Body of pancreas (tissue), 4 donors: ENCODE measurements at regions not wholly inside any gene's neighbourhood (a gene's known extent, or its start where the extent isn't known, plus 50 kb on each side); places are given as distances from the start of the nearest gene placed in this dataset.

Experiments
- ATAC-seq: fragments of 150-250 bp; one replicate; pipeline ENCODE4 v1.9.1; 2016
- DNase-seq, 4 donors: peaks; one replicate each; pipeline ENCODE4 v3.0.0-alpha.2; 2019
- H3K27ac ChIP-seq, 4 donors: fragments of 200-600 bp; sonication (generic); 1 replicate in 3 of 4; 2 replicates in 1 of 4; pipeline versions ENCODE4 v1.5.1 to v1.6.1; 2016 to 2019; ENCODE audit warnings: mild to moderate bottlenecking in 1 of 4, mixed read lengths in 1 of 4, moderate library complexity in 1 of 4
- H3K27me3 ChIP-seq, 2 donors: fragments of 200-600 bp; sonication (generic); one replicate each; pipeline ENCODE4 v1.6.0; 2016; ENCODE audit warnings: mild to moderate bottlenecking in 1 of 2
- H3K36me3 ChIP-seq, 2 donors: fragments of 200-600 bp; sonication (generic); replicated peaks in 1 of 2; 2 replicates each; pipeline ENCODE4 v1.5.1; 2016; ENCODE audit warnings: low read depth in 2 of 2; ENCODE audit not compliant: insufficient read depth in 1 of 2
- H3K4me1 ChIP-seq: fragments of 200-600 bp; sonication (generic); one replicate; pipeline ENCODE4 v1.6.0; 2016
- H3K4me3 ChIP-seq, 2 donors: fragments of 200-600 bp; sonication (generic); 1 replicate in 1 of 2; 2 replicates in 1 of 2; pipeline ENCODE4 v1.5.1; 2016 to 2019
- H3K9me3 ChIP-seq, 3 donors: fragments of 200-600 bp; sonication (generic); 1 replicate in 2 of 3; 2 replicates in 1 of 3; pipeline ENCODE4 v1.5.1; 2016
- POLR2A ChIP-seq, 3 donors: fragments of 450-650 bp; IDR thresholded peaks; one replicate each; pipeline ENCODE4 v1.6.1; 2016; ENCODE audit warnings: antibody characterized with exemption in 3 of 3, mild to moderate bottlenecking in 2 of 3
- WGBS, 2 donors: methylation state at CpG; one replicate each; pipeline ENCODE4 v1.1.5; 2017; 5-methylcytosine and 5-hydroxymethylcytosine counted together
- intact Hi-C: fragments of 100-400 bp; cut with DNase I; formaldehyde crosslinking; loops from one replicate; pipeline ENCODE4 v1.15.1; 2023
- TF ChIP-seq, protein P1 (sequence below), 7 experiments: fragments of 450-650 bp in 4 of 7; fragments of 200-600 bp in 3 of 7; sonication (generic) in 3 of 7; IDR thresholded peaks; one replicate each; pipeline ENCODE4 v1.5.1; 2016 to 2019; ENCODE audit warnings: antibody characterized with exemption in 7 of 7

DNA sequence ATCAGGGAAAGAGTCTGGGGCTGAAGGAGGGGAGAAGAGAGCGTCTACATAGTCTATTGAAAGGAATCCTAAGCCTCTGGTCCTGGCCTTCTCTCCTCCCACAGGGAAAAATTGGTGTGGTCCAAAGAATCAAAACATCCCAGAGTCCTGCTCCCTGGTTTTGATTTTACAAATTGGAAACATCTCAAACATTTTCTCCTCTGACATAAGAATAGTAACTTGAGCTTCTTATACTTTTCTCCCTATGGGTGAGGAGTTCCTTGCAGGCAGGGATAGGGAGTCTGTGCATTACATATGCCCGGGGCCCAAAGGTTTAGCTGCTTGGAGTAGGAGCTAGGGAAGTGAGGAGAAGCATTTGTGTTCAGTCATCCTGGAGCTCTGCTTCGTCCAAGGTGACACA lies 120.0 kb upstream of the GGTLC1 start:
- 58 to 68% methylated on average over 3 of the region's 3 CpGs for WGBS, 2 donors
- H3K27me3 ChIP-seq, result no peaks in the 10 kb centered on the region
- TF ChIP-seq POLR2A (IDR thresholded peaks at IDR 0.05), result no peak
- TF ChIP-seq, protein P1, sequence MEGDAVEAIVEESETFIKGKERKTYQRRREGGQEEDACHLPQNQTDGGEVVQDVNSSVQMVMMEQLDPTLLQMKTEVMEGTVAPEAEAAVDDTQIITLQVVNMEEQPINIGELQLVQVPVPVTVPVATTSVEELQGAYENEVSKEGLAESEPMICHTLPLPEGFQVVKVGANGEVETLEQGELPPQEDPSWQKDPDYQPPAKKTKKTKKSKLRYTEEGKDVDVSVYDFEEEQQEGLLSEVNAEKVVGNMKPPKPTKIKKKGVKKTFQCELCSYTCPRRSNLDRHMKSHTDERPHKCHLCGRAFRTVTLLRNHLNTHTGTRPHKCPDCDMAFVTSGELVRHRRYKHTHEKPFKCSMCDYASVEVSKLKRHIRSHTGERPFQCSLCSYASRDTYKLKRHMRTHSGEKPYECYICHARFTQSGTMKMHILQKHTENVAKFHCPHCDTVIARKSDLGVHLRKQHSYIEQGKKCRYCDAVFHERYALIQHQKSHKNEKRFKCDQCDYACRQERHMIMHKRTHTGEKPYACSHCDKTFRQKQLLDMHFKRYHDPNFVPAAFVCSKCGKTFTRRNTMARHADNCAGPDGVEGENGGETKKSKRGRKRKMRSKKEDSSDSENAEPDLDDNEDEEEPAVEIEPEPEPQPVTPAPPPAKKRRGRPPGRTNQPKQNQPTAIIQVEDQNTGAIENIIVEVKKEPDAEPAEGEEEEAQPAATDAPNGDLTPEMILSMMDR (IDR thresholded peaks at IDR 0.05), result no peak
- intact Hi-C loops, result no loop called here
- no peaks in the 10 kb centered on the region for H3K9me3 ChIP-seq
- ATAC-seq (no peak), DNase-seq (no peak)
- no peaks in the 10 kb centered on the region for H3K36me3 ChIP-seq
- H3K4me1 ChIP-seq, result no peaks in the 10 kb centered on the region
- no peak overlapping the region for H3K4me3 ChIP-seq
- no peak overlapping the region for H3K27ac ChIP-seq

DNA sequence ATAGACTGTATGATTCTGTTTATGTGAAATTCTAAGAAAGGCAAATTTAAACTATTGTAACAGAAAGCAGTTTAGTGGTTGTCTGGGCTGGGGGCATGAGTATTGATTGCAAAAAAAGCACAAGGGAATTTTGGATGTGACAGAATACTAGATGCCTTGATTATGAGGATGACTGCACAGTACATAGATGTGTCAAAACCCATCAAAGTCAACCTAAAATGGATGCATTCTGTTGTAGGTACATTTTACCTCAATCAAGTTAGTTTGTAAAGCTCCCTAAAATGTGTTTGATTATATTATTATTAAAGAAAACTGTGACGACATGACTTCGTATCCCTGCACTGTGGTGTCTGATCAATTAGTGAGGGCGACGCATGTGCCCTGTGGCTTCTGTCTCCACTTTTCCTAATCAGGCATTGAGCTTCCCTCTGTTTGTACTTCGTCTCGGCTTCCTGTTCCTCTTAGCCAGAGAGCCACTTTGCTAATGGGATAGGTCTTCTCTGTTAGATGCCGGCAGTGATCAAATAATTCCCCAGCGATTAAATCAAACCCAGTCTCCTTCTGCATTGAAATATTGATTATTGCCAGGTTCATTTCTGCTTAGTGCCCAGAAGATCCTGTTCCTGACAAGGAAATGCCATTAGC lies 118.3 kb upstream of the GGTLC1 start:
- TF ChIP-seq, protein P1 (IDR thresholded peaks at IDR 0.05), result no peak
- WGBS, 2 donors, result 35 to 38% methylated on average over 8 of the region's 8 CpGs

DNA sequence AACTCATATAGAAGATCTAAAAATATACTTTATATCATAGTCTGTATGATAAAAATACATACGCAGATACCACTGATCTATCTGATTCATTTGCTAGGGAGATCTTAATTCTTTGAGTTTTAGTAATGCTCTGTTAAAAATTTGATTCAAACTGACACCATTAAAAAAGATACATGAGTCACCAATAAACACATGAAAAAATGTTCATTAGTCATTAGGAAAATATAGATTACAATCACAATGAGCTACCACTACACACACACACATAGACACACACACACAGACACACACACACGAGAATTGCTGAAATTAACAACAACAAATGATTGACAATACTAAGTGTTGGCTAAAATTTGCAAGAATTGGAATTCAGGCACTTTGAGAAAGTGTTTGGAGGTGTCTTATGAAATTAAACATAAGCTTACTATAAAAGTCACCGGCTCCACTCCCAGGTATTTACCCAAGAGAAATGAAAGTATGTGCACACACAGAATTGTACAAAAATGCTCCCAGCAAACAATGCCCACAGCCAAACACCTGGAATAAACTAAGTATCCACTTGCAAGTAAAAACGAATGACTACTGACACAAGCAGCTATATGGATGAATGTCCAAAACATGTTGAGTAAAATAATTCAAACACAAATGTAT lies 117.7 kb upstream of the GGTLC1 start:
- Histone ChIP-seq H3K4me3 (no peak overlapping the region), H3K27ac (no peak overlapping the region), H3K9me3 (no peaks in the 10 kb centered on the region), H3K27me3 (no peaks in the 10 kb centered on the region), H3K4me1 (no peaks in the 10 kb centered on the region), H3K36me3 (no peaks in the 10 kb centered on the region)
- intact Hi-C loops, result no loop called here
- DNase-seq (no peak), ATAC-seq (no peak)
- TF ChIP-seq, protein P1 (IDR thresholded peaks at IDR 0.05), result no peak
- no peak for TF ChIP-seq POLR2A (IDR thresholded peaks at IDR 0.05)
- 35 to 38% methylated on average over 4 of the region's 4 CpGs for WGBS, 2 donors

More for the DNA sequence above, 118.3 kb upstream of the GGTLC1 start:
- Histone ChIP-seq H3K4me1 (no peaks in the 10 kb centered on the region), H3K4me3 (no peak overlapping the region), H3K9me3 (no peaks in the 10 kb centered on the region), H3K27ac (no peak overlapping the region), H3K27me3 (no peaks in the 10 kb centered on the region), H3K36me3 (no peaks in the 10 kb centered on the region)
- ATAC-seq (no peak), DNase-seq (no peak)
- intact Hi-C loops, result no loop called here

DNA sequence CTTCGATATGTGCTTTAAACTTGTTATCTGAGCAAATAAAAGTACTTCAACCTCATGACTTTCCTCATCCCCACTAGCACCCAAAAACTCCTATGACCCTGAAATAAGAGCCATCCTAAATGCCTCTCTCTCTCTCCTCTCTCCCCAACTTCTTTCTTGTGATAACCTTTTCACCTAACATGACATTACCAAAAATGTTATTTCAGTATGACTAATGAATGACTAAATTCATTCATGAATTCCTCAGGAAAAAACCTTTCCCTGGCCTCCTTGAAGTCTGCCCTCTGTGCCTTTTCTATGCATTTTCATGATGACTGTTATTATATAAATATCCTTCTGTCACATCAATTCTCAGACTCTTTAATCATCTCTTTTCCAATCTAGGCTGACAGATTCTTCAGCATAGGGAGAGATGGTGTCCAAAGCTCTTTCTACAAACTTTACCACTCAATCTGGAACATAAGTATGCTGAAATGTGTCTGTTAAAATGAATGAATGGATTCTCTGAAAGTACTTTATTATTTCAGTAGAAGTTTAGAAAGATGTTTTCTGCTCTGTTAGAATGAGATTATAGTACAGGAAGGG lies 114.3 kb upstream of the GGTLC1 start:
- no peak for TF ChIP-seq POLR2A (IDR thresholded peaks at IDR 0.05)
- TF ChIP-seq, protein P1 (IDR thresholded peaks at IDR 0.05), result no peak
- ATAC-seq, result no peak
- 36 to 43% methylated on average over 1 of the region's 1 CpG for WGBS, 2 donors

More for the DNA sequence above, 114.3 kb upstream of the GGTLC1 start:
- DNase-seq, result no peak
- intact Hi-C loops, result no loop called here
- Histone ChIP-seq H3K4me1 (no peaks in the 10 kb centered on the region), H3K9me3 (no peaks in the 10 kb centered on the region), H3K27ac (no peak overlapping the region), H3K27me3 (no peaks in the 10 kb centered on the region), H3K36me3 (no peaks in the 10 kb centered on the region), H3K4me3 (no peak overlapping the region)
